Panc1 (cell line): ENCODE measurements at regions not wholly inside any gene's neighbourhood (a gene's known extent, or its start where the extent isn't known, plus 50 kb on each side); places are given as distances from the start of the nearest gene placed in this dataset.

ENCODE experiments used
- CTCF ChIP-seq: fragments of 450-650 bp; IDR thresholded peaks from 2 replicates; pipeline ENCODE4 v1.5.1; 2017; ENCODE audit warnings: mild to moderate bottlenecking
- POLR2AphosphoS5 ChIP-seq: IDR thresholded peaks from 2 replicates; pipeline ENCODE4 v1.6.1; 2012; ENCODE audit warnings: mild to moderate bottlenecking, low read depth, low read length, moderate library complexity
- REST ChIP-seq, 2 experiments: IDR thresholded peaks; 2 replicates each; pipeline ENCODE4 v1.6.1; 2011 to 2012; ENCODE audit warnings: low read depth in 2 of 2, control low read depth in 1 of 2, low read length in 1 of 2, mild to moderate bottlenecking in 1 of 2, moderate library complexity in 1 of 2; ENCODE audit not compliant: insufficient read depth in 1 of 2
- SIN3A ChIP-seq: IDR thresholded peaks from 2 replicates; pipeline ENCODE4 v1.6.1; 2012; ENCODE audit warnings: low read depth, mild to moderate bottlenecking, low read length, moderate library complexity, borderline replicate concordance; ENCODE audit not compliant: insufficient read depth
- TCF7L2 ChIP-seq: IDR thresholded peaks from 2 replicates; pipeline ENCODE4 v1.6.1; 2011; ENCODE audit warnings: mild to moderate bottlenecking, low read depth, low read length, inconsistent platforms

- TF ChIP-seq CTCF (no peak), TCF7L2 (no peak), REST (IDR thresholded peaks at IDR 0.05; ENCODE audit: insufficient read depth in 1 of 2, low read depth in 2 of 2, low read length in 1 of 2) (no peak), POLR2AphosphoS5 (no peak), SIN3A (no peak)
Observed at GRCh38 chr5:72630721-72631120, 123.5 kb upstream of the ZNF366 start.
